ENCODE measurements at regions not wholly inside any gene's neighbourhood (a gene's known extent, or its start where the extent isn't known, plus 50 kb on each side); places are given as distances from the start of the nearest gene placed in this dataset.

- no peak for DNase-seq (ENCODE audit: extremely low read depth, low read depth)
These were observed 159.6 kb upstream of the ANK2 start for GRCh38 chr4:112889619-112890527.

GRCh38 chr4:112894480-112894879 lies 155.0 kb upstream of the ANK2 start:
- DNase-seq (ENCODE audit: extremely low read depth, low read depth) = no peak

- DNase-seq (ENCODE audit: extremely low read depth, low read depth) = no peak
These were observed 154.5 kb upstream of the ANK2 start for GRCh38 chr4:112894951-112895350.

GRCh38 chr4:112895811-112896608 lies 153.4 kb upstream of the ANK2 start:
- no peak for DNase-seq (ENCODE audit: extremely low read depth, low read depth)

- no peak for DNase-seq (ENCODE audit: extremely low read depth, low read depth)
These were observed 152.8 kb upstream of the ANK2 start for GRCh38 chr4:112896609-112897190.

- no peak for DNase-seq (ENCODE audit: extremely low read depth, low read depth)
These were observed 151.9 kb upstream of the ANK2 start for GRCh38 chr4:112897543-112897942.

GRCh38 chr4:112898357-112899141 lies 150.9 kb upstream of the ANK2 start:
- DNase-seq (ENCODE audit: extremely low read depth, low read depth) = no peak

- no peak for DNase-seq (ENCODE audit: extremely low read depth, low read depth)
These were observed 149.0 kb upstream of the ANK2 start for GRCh38 chr4:112900416-112900815.

GRCh38 chr4:112901962-112902411 lies 147.5 kb upstream of the ANK2 start:
- no peak for DNase-seq (ENCODE audit: extremely low read depth, low read depth)

GRCh38 chr4:112905728-112906127 lies 143.7 kb upstream of the ANK2 start:
- no peak for DNase-seq (ENCODE audit: extremely low read depth, low read depth)

- no peak for DNase-seq (ENCODE audit: extremely low read depth, low read depth)
These were observed 140.9 kb upstream of the ANK2 start for GRCh38 chr4:112908511-112908910.

- no peak for DNase-seq (ENCODE audit: extremely low read depth, low read depth)
These were observed 139.2 kb upstream of the ANK2 start for GRCh38 chr4:112910109-112910736.

- DNase-seq (ENCODE audit: extremely low read depth, low read depth) = no peak
These were observed 132.6 kb upstream of the ANK2 start for GRCh38 chr4:112916868-112917267.

GRCh38 chr4:112923516-112923915 lies 125.9 kb upstream of the ANK2 start:
- DNase-seq (ENCODE audit: extremely low read depth, low read depth) = no peak

GRCh38 chr4:112926819-112927218 lies 122.6 kb upstream of the ANK2 start:
- no peak for DNase-seq (ENCODE audit: extremely low read depth, low read depth)

- no peak for DNase-seq (ENCODE audit: extremely low read depth, low read depth)
These were observed 121.9 kb upstream of the ANK2 start for GRCh38 chr4:112927544-112927943.

- DNase-seq (ENCODE audit: extremely low read depth, low read depth) = no peak
These were observed 118.5 kb upstream of the ANK2 start for GRCh38 chr4:112931001-112931400.

- no peak for DNase-seq (ENCODE audit: extremely low read depth, low read depth)
These were observed 115.7 kb upstream of the ANK2 start for GRCh38 chr4:112933790-112934189.

GRCh38 chr4:112938461-112939058 lies 110.9 kb upstream of the ANK2 start:
- peak; percentile 31 for DNase-seq (ENCODE audit: extremely low read depth, low read depth)

GRCh38 chr4:112939901-112940300 lies 109.6 kb upstream of the ANK2 start:
- no peak for DNase-seq (ENCODE audit: extremely low read depth, low read depth)

Data from NCI-H460 (cell line).